Coronary artery (tissue), 2 donors: ENCODE measurements at regions not wholly inside any gene's neighbourhood (a gene's known extent, or its start where the extent isn't known, plus 50 kb on each side); places are given as distances from the start of the nearest gene placed in this dataset.

ENCODE experiments used
- DNase-seq: peaks from one replicate; pipeline ENCODE4 v3.0.0-alpha.2; 2017; ENCODE audit warnings: low spot score
- H3K27ac ChIP-seq, 2 donors: fragments of 200-600 bp; sonication (generic); one replicate each; pipeline ENCODE4 v1.5.1; 2016 to 2019
- H3K4me3 ChIP-seq: fragments of 200-600 bp; sonication (generic); 2 replicates; pipeline ENCODE4 v1.5.1; 2016; ENCODE audit warnings: mild to moderate bottlenecking, moderate library complexity
- CTCF ChIP-seq: fragments of 200-600 bp; sonication (generic); IDR thresholded peaks from one replicate; pipeline ENCODE4 v1.5.1; 2019; ENCODE audit warnings: antibody characterized with exemption

- no peak overlapping the region for H3K4me3 ChIP-seq
- no peak overlapping the region for H3K27ac ChIP-seq
- no peak for DNase-seq
- no peak for TF ChIP-seq CTCF
Measured at GRCh38 chr5:170444181-170444580, 55.0 kb upstream of the KCNMB1 start.

GRCh38 chr5:170443624-170444023 is 54.5 kb upstream of the KCNMB1 start:
- DNase-seq: no peak
- Histone ChIP-seq H3K27ac (no peak overlapping the region), H3K4me3 (no peak overlapping the region)
- TF ChIP-seq CTCF: no peak

- TF ChIP-seq CTCF: no peak
- H3K4me3 ChIP-seq: no peak overlapping the region
- no peak overlapping the region for H3K27ac ChIP-seq
- peak; percentile 69 for DNase-seq
Measured at GRCh38 chr5:170442921-170443320, 53.8 kb upstream of the KCNMB1 start.

DNA sequence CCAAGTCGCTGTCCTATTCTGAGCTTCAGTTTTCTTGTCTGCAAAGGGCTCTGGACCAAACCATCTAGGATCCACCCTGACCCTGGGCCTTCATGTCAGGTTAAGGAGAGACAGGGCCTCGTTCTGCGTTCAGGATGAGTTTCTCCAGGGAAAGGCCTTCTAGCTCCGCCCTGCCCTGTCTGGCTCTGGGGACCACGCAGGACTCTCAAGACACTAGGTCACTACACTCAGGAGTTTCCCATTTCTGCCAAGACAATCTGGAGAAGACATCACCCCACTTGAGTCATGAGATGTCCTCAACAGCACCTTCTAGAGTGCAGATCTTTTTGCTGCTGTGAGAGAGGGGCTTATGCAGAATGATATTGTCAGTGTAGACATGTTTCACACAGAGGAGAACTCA is 53.2 kb upstream of the KCNMB1 start:
- Histone ChIP-seq H3K27ac (no peak overlapping the region), H3K4me3 (no peak overlapping the region)
- DNase-seq: peak; percentile 53
- no peak for TF ChIP-seq CTCF

GRCh38 chr5:170441393-170441784 is 52.2 kb upstream of the KCNMB1 start:
- TF ChIP-seq CTCF: no peak
- H3K4me3 ChIP-seq: no peak overlapping the region
- peak; percentile 46 for DNase-seq
- H3K27ac ChIP-seq: no peak overlapping the region

- TF ChIP-seq CTCF: no peak
- DNase-seq: peak; percentile 22
- no peak overlapping the region for H3K4me3 ChIP-seq
- H3K27ac ChIP-seq: no peak overlapping the region
Measured at GRCh38 chr5:170440771-170441392, 51.7 kb upstream of the KCNMB1 start.

DNA sequence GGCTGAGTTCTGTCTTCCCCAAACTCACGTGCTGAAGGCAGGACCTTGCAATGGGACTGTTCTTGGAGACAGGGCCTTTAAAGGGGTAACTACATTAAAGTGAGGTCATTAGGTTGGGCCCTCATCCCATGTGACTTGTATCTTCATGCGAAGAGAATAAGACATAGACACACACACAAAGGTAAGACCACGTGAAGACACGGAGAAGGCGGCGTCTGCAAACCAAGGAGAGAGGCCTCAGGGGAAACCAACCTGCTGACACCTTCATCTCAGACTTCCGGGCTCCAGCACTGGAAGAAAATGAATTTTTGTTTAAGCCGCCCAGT is 50.7 kb upstream of the KCNMB1 start:
- peak; percentile 29 for DNase-seq
- TF ChIP-seq CTCF: no peak
- Histone ChIP-seq H3K4me3 (no peak overlapping the region), H3K27ac (no peak overlapping the region)
